COLO829 (cell line): ENCODE measurements at regions not wholly inside any gene's neighbourhood (a gene's known extent, or its start where the extent isn't known, plus 50 kb on each side); places are given as distances from the start of the nearest gene placed in this dataset.
"Not testable (repeated sequence)": the region's sequence is repeated elsewhere in the genome, so short reads cannot be mapped to it uniquely, and the experiment has no call there.

Experiments
- DNase-seq: peaks from one replicate; pipeline ENCODE4 v3.0.0; 2012; ENCODE audit warnings: low spot score

- DNase-seq = not testable (repeated sequence)
These were observed 128.7 kb upstream of the TSC22D1 start for GRCh38 chr13:44704811-44705210.

- DNase-seq = no peak
These were observed 127.2 kb upstream of the TSC22D1 start for GRCh38 chr13:44703371-44703770.

GRCh38 chr13:44698066-44698465, 121.9 kb upstream of the TSC22D1 start:
- DNase-seq = no peak

- no peak for DNase-seq
These were observed 120.9 kb upstream of the TSC22D1 start for GRCh38 chr13:44697058-44697457.

GRCh38 chr13:44695520-44695919, 119.4 kb upstream of the TSC22D1 start:
- no peak for DNase-seq

GRCh38 chr13:44694842-44695241, 118.7 kb upstream of the TSC22D1 start:
- DNase-seq = no peak

- DNase-seq = no peak
These were observed 118.2 kb upstream of the TSC22D1 start for GRCh38 chr13:44694291-44694690.

GRCh38 chr13:44693156-44693764, 117.1 kb upstream of the TSC22D1 start:
- no peak for DNase-seq

GRCh38 chr13:44692173-44692713, 116.1 kb upstream of the TSC22D1 start:
- DNase-seq = no peak

GRCh38 chr13:44690376-44690775, 114.2 kb upstream of the TSC22D1 start:
- no peak for DNase-seq

GRCh38 chr13:44688652-44689051, 112.5 kb upstream of the TSC22D1 start:
- DNase-seq = no peak

GRCh38 chr13:44686531-44686934, 110.4 kb upstream of the TSC22D1 start:
- no peak for DNase-seq

GRCh38 chr13:44685641-44686040, 109.5 kb upstream of the TSC22D1 start:
- no peak for DNase-seq

GRCh38 chr13:44682416-44682815, 106.3 kb upstream of the TSC22D1 start:
- DNase-seq = not testable (repeated sequence)

- no peak for DNase-seq
These were observed 104.7 kb upstream of the TSC22D1 start for GRCh38 chr13:44680746-44681355.

- DNase-seq = no peak
These were observed 103.5 kb upstream of the TSC22D1 start for GRCh38 chr13:44679597-44679996.

GRCh38 chr13:44678197-44678596, 102.1 kb upstream of the TSC22D1 start:
- no peak for DNase-seq

- no peak for DNase-seq
These were observed 100.4 kb upstream of the TSC22D1 start for GRCh38 chr13:44676534-44676933.

- no peak for DNase-seq
These were observed 93.4 kb upstream of the TSC22D1 start for GRCh38 chr13:44669534-44669933.

- DNase-seq = no peak
These were observed 92.6 kb upstream of the TSC22D1 start for GRCh38 chr13:44668688-44669087.

- peak; percentile 61 for DNase-seq
These were observed 91.8 kb upstream of the TSC22D1 start for GRCh38 chr13:44667943-44668342.

- not testable (repeated sequence) for DNase-seq
These were observed 90.4 kb upstream of the TSC22D1 start for GRCh38 chr13:44666538-44666937.

- DNase-seq = no peak
These were observed 88.2 kb upstream of the TSC22D1 start for GRCh38 chr13:44664308-44664707.

- no peak for DNase-seq
These were observed 86.4 kb upstream of the TSC22D1 start for GRCh38 chr13:44662515-44662914.
